Astrocyte (in vitro differentiated cells and primary cell): ENCODE measurements at regions not wholly inside any gene's neighbourhood (a gene's known extent, or its start where the extent isn't known, plus 50 kb on each side); places are given as distances from the start of the nearest gene placed in this dataset.

ENCODE experiments used
- CTCF ChIP-seq: IDR thresholded peaks from 2 replicates; pipeline ENCODE4 v1.5.1; 2011; ENCODE audit warnings: low read depth, mild to moderate bottlenecking, inconsistent platforms, low read length, moderate library complexity; ENCODE audit not compliant: insufficient read depth
- EZH2 ChIP-seq: IDR thresholded peaks from 2 replicates; pipeline ENCODE4 v1.6.1; 2012; ENCODE audit warnings: mild to moderate bottlenecking, low read length, inconsistent platforms; ENCODE audit not compliant: insufficient read depth

GRCh38 chr2:23120161-23120560 is 264.8 kb upstream of the KLHL29 start:
- TF ChIP-seq CTCF (no peak), EZH2 (no peak)
